Hepatocyte (in vitro differentiated cells): ENCODE measurements at regions not wholly inside any gene's neighbourhood (a gene's known extent, or its start where the extent isn't known, plus 50 kb on each side); places are given as distances from the start of the nearest gene placed in this dataset.

Source experiments
- EZH2 ChIP-seq: fragments of 200-600 bp; sonication (generic); IDR thresholded peaks from 2 replicates; pipeline ENCODE4 v1.6.1; 2016; ENCODE audit warnings: antibody characterized with exemption, mild to moderate bottlenecking, borderline replicate concordance
- EZH2phosphoT487 ChIP-seq: fragments of 200-600 bp; sonication (generic); IDR thresholded peaks from one replicate; pipeline ENCODE4 v1.6.1; 2018; ENCODE audit warnings: antibody characterized with exemption, mild to moderate bottlenecking, low read depth, moderate library complexity; ENCODE audit not compliant: unreplicated experiment, severe bottlenecking
- TF ChIP-seq, protein P1 (sequence below): fragments of 200-600 bp; sonication (generic); IDR thresholded peaks from 2 replicates; pipeline ENCODE4 v1.5.1; 2016; ENCODE audit warnings: antibody characterized with exemption, mild to moderate bottlenecking; ENCODE audit not compliant: poor library complexity

GRCh38 chr3:144989807-144990206 is 1018.2 kb downstream of the DIPK2A start:
- TF ChIP-seq EZH2phosphoT487, result no peak
- TF ChIP-seq, protein P1, sequence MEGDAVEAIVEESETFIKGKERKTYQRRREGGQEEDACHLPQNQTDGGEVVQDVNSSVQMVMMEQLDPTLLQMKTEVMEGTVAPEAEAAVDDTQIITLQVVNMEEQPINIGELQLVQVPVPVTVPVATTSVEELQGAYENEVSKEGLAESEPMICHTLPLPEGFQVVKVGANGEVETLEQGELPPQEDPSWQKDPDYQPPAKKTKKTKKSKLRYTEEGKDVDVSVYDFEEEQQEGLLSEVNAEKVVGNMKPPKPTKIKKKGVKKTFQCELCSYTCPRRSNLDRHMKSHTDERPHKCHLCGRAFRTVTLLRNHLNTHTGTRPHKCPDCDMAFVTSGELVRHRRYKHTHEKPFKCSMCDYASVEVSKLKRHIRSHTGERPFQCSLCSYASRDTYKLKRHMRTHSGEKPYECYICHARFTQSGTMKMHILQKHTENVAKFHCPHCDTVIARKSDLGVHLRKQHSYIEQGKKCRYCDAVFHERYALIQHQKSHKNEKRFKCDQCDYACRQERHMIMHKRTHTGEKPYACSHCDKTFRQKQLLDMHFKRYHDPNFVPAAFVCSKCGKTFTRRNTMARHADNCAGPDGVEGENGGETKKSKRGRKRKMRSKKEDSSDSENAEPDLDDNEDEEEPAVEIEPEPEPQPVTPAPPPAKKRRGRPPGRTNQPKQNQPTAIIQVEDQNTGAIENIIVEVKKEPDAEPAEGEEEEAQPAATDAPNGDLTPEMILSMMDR, result no peak
- TF ChIP-seq EZH2, result no peak
